Heart right ventricle (tissue), 16 donors: ENCODE measurements at regions not wholly inside any gene's neighbourhood (a gene's known extent, or its start where the extent isn't known, plus 50 kb on each side); places are given as distances from the start of the nearest gene placed in this dataset.

Source experiments
- ATAC-seq, 8 donors: fragments of 200-7000 bp; cut with Tn5 transposase; one replicate each; pipeline ENCODE4 v1.9.1; 2020; ENCODE audit warnings: mild to moderate bottlenecking in 8 of 8, moderate library complexity in 8 of 8, moderate number of reproducible peaks in 1 of 8
- DNase-seq, 2 donors: peaks; one replicate each; pipeline ENCODE4 v3.0.0-alpha.2; 2020
- H3K27ac ChIP-seq, 10 donors: fragments of 200-600 bp; sonication (generic) in 2 of 10; one replicate each; pipeline versions ENCODE4 v1.5.0 to v1.8.0; 2020 to 2022; ENCODE audit warnings: mild to moderate bottlenecking in 3 of 10
- H3K27me3 ChIP-seq, 7 donors: fragments of 200-600 bp; one replicate each; pipeline ENCODE4 v1.8.0; 2021 to 2022; ENCODE audit warnings: mild to moderate bottlenecking in 2 of 7
- H3K36me3 ChIP-seq, 9 donors: fragments of 200-600 bp; sonication (generic) in 1 of 9; one replicate each; pipeline versions ENCODE4 v1.5.0 to v1.8.0; 2020 to 2022; ENCODE audit warnings: mild to moderate bottlenecking in 2 of 9
- H3K4me1 ChIP-seq, 9 donors: fragments of 200-600 bp; sonication (generic) in 1 of 9; one replicate each; pipeline versions ENCODE4 v1.5.0 to v1.8.0; 2020 to 2022; ENCODE audit warnings: mild to moderate bottlenecking in 4 of 9
- H3K4me3 ChIP-seq, 10 donors: fragments of 200-600 bp; sonication (generic) in 2 of 10; one replicate each; pipeline versions ENCODE4 v1.5.0 to v1.8.0; 2020 to 2022; ENCODE audit warnings: mild to moderate bottlenecking in 7 of 10, moderate library complexity in 2 of 10
- H3K9me3 ChIP-seq, 11 donors: fragments of 200-600 bp in 10 of 11; sonication (generic) in 2 of 11; one replicate each; pipeline versions ENCODE4 v1.5.0 to v1.8.0; 2013 to 2022; ENCODE audit warnings: mild to moderate bottlenecking in 2 of 11, control low read depth in 1 of 11, moderate library complexity in 1 of 11
- WGBS, 2 donors: extraction: QIAGEN DNeasy Blood & Tissue Kit; methylation state at CpG; one replicate each; pipeline ENCODE4 v1.1.7; 2013; ENCODE audit warnings: inconsistent platforms in 1 of 2; 5-methylcytosine and 5-hydroxymethylcytosine counted together
- intact Hi-C, 10 donors: fragments of 100-400 bp; cut with DNase I; formaldehyde crosslinking; loops; one replicate each; pipeline versions ENCODE4 v1.11.1 to v1.14.2; 2022
- TF ChIP-seq, protein P1 (sequence below), 9 donors: fragments of 200-600 bp; sonication (generic) in 2 of 9; IDR thresholded peaks; one replicate each; pipeline versions ENCODE4 v1.5.0 to v1.8.0; 2021 to 2022; ENCODE audit warnings: antibody characterized with exemption in 9 of 9, mild to moderate bottlenecking in 5 of 9, moderate library complexity in 1 of 9
- donor health status: Arrhythmogenic right ventricular cardiomyopathy.
- donor health status: ischemic (EF 13 %, LVEDD 7.1; RV severe dilation, severe dysfunction).
- donor health status: healthy with polysubstance abuse.
- donor health status: DM: no; HTN: yes; CAD: no.
- donor health status: DM: no; HTN: no; CAD: no.
- donor health status: ischemic (EF 25% LVEDD 6.9; RV normal size, moderate dysfunction).
- donor health status: ischemic (EF 25% LVEDD 5.7; RV mildly dilated, moderate dysfunction).
- donor health status: healthy.
- donor health status: DM: yes; HTN: yes; CAD: no.
- donor health status: Ischemic cardiomyopathy.
- donor health status: ischemic (EF 35%, LVEDD 5.7; RV mildly dilated, moderate dysfunction).
- donor health status: nonischemic (EF 11% LVEDD 7.7; RV severe dilation, severe dysfunction).
- donor health status: DM: yes; HTN: yes; CAD: no.
- donor health status: PGD.
- donor health status: ischemic (EF 29% LVEDD 5.4; RV normal size, mild dysfunction).
- donor health status: nonischemic (EF 23%, LVEDD 6.1; RV moderate dilation, normal function).

DNA sequence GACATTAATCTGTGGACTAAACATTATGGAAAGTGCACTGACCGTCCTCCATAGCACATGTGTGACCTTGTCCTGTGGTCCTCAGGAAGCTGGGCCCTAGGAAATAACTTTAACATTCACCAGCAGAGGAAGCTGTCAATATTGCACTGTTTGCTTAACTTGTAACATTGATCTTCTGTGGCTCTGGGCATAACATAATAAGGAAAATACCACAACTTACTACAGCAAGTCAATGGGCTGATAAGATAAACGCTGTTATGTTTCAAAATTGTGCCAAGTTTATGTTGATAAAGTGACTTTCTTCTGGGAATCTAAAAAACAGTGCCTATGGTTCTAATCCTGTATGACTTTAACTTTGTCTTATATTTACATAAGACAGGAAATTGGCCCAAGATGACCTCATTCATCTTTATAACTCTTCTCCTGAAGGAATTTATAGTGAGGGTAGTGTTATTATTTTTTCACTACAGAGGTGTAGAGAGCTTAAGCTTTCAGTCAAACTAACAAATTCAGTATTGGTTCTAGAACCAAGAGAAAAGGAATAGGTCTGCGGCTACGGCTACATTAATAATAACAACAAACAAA, 113.7 kb upstream of the MAP4K3 start:
- Histone ChIP-seq H3K27ac (peak overlapping the region in 4 of 10 donors; percentile 2 to 62 (median 20)), H3K4me3 (no peak overlapping the region), H3K4me1 (peaks cover 0 to 15% (median 9%) of the 10 kb centered on the region in 9 donors), H3K9me3 (peaks cover 0 to 12% (median 0%) of the 10 kb centered on the region in 11 donors), H3K27me3 (no peaks in the 10 kb centered on the region), H3K36me3 (no peaks in the 10 kb centered on the region)
- ATAC-seq (peak in 4 of 8 donors; percentile 24 to 45 (median 30)), DNase-seq (no peak)
- intact Hi-C loops, result no loop called here
- TF ChIP-seq, protein P1, sequence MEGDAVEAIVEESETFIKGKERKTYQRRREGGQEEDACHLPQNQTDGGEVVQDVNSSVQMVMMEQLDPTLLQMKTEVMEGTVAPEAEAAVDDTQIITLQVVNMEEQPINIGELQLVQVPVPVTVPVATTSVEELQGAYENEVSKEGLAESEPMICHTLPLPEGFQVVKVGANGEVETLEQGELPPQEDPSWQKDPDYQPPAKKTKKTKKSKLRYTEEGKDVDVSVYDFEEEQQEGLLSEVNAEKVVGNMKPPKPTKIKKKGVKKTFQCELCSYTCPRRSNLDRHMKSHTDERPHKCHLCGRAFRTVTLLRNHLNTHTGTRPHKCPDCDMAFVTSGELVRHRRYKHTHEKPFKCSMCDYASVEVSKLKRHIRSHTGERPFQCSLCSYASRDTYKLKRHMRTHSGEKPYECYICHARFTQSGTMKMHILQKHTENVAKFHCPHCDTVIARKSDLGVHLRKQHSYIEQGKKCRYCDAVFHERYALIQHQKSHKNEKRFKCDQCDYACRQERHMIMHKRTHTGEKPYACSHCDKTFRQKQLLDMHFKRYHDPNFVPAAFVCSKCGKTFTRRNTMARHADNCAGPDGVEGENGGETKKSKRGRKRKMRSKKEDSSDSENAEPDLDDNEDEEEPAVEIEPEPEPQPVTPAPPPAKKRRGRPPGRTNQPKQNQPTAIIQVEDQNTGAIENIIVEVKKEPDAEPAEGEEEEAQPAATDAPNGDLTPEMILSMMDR (IDR thresholded peaks at IDR 0.05), result no peak
- WGBS, 2 donors, result 48 to 51% methylated on average over 4 of the region's 4 CpGs

DNA sequence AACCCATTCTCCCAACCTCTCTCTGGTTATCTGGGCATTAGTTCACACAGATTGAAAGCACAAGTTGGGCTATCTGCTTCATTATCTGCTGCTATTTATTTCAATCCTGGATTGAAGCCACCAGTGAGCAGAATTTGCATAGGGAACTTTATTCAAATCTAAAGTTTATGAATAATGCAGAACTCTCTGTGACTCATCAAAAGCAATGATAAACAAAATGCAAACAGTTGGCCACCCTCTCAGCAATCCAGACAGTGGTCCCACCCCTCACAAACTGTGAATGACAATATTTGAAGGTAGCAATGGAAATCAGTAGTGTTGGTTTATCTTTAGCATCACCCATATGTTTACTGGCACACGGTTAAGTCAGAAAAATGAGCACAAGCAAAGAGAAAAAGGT, 106.8 kb upstream of the TMEM178A start:
- peaks cover 0 to 4% (median 0%) of the 10 kb centered on the region in 9 donors for H3K4me1 ChIP-seq
- ATAC-seq (no peak), DNase-seq (no peak)
- 75 to 91% methylated on average over 1 of the region's 1 CpG for WGBS, 2 donors
- H3K36me3 ChIP-seq, result peaks cover 0 to 5% (median 0%) of the 10 kb centered on the region in 9 donors
- H3K4me3 ChIP-seq, result no peak overlapping the region
- TF ChIP-seq, protein P1 (IDR thresholded peaks at IDR 0.05), result no peak
- no peaks in the 10 kb centered on the region for H3K27me3 ChIP-seq
- no peak overlapping the region for H3K27ac ChIP-seq
- intact Hi-C loops, result no loop called here
- H3K9me3 ChIP-seq, result peaks cover 0 to 35% (median 16%) of the 10 kb centered on the region in 11 donors

DNA sequence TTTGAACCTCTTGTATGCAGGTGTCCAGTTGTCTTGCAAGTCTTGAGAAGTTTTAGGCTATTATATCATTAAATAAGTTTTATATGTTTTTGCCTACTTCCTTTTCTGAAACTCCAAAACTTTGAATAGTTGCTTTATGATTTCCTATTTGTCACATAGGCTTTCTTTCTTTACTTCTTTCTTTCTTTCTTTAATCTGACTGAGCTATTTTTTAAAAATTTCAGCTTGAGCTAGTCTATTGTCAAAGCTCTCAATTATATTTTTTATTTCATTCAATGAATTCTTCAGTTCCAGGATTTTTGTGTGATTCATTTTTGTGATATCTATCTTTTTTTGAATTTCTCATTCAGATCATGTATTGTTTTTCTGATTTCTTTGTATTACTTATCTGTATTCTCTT, 102.1 kb upstream of the TMEM178A start:
- Histone ChIP-seq H3K27me3 (no peaks in the 10 kb centered on the region), H3K36me3 (peaks cover 0 to 5% (median 0%) of the 10 kb centered on the region in 9 donors), H3K4me1 (peaks cover 2 to 17% (median 12%) of the 10 kb centered on the region in 9 donors), H3K4me3 (no peak overlapping the region), H3K9me3 (peaks cover 0 to 51% (median 21%) of the 10 kb centered on the region in 11 donors), H3K27ac (no peak overlapping the region)
- intact Hi-C loops, result no loop called here
- no peak for ATAC-seq
- DNase-seq, result no peak
- TF ChIP-seq, protein P1 (IDR thresholded peaks at IDR 0.05), result no peak

DNA sequence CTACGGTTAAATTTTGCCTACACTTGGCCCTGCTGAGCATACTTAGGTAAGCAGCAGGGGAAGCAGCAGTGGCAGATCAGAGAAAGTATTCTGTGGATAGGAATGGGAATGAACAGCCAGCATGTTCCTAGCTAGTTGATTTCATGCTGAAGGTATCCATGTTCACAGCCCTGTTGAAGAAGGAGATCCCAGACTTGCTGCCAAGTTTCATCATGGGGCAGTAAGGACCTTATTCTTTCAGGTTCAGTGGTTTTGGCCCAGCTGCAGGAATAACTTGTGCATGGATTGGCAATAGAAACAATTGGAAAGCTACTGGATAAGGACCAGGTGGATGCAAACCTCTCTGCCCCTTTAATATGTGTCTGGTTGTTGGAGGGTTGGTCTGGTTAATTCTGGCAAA, 98.2 kb upstream of the TMEM178A start:
- Histone ChIP-seq H3K4me3 (no peak overlapping the region), H3K27ac (peak overlapping the region in 3 of 10 donors; percentile 21 to 24 (median 21)), H3K27me3 (no peaks in the 10 kb centered on the region), H3K9me3 (peaks cover 0 to 32% (median 18%) of the 10 kb centered on the region in 11 donors), H3K36me3 (peaks cover 0 to 1% (median 0%) of the 10 kb centered on the region in 9 donors), H3K4me1 (peaks cover 4 to 50% (median 26%) of the 10 kb centered on the region in 9 donors)
- ATAC-seq, result peak in 1 of 8 donors; percentile 24
- WGBS, 2 donors, result 94 to 97% methylated on average over 1 of the region's 1 CpG
- intact Hi-C loops, result no loop called here
- no peak for DNase-seq
- TF ChIP-seq, protein P1 (IDR thresholded peaks at IDR 0.05), result no peak
